HG02623 (cell line): ENCODE measurements at regions not wholly inside any gene's neighbourhood (a gene's known extent, or its start where the extent isn't known, plus 50 kb on each side); places are given as distances from the start of the nearest gene placed in this dataset.

ENCODE experiments used
- ATAC-seq: cut with Tn5 transposase; IDR thresholded peaks from one replicate; pipeline ENCODE4 v1.9.1; 2021; ENCODE audit warnings: moderate library complexity; ENCODE audit not compliant: unreplicated experiment

- ATAC-seq, result no peak
These were observed 420.9 kb upstream of the SOX9 start for GRCh38 chr17:71699907-71700306.

- ATAC-seq, result no peak
These were observed 417.1 kb upstream of the SOX9 start for GRCh38 chr17:71703701-71704100.

- ATAC-seq, result no peak
These were observed 411.4 kb upstream of the SOX9 start for GRCh38 chr17:71709271-71709890.

- ATAC-seq, result no peak
These were observed 410.9 kb upstream of the SOX9 start for GRCh38 chr17:71709946-71710345.

GRCh38 chr17:71710816-71711215 lies 410.0 kb upstream of the SOX9 start:
- no peak for ATAC-seq

GRCh38 chr17:71713846-71714245 lies 407.0 kb upstream of the SOX9 start:
- ATAC-seq, result no peak

GRCh38 chr17:71724339-71724738 lies 396.5 kb upstream of the SOX9 start:
- ATAC-seq, result no peak

GRCh38 chr17:71725811-71726210 lies 395.0 kb upstream of the SOX9 start:
- ATAC-seq, result no peak

GRCh38 chr17:71726341-71726740 lies 394.5 kb upstream of the SOX9 start:
- ATAC-seq, result no peak

GRCh38 chr17:71727292-71727691 lies 393.5 kb upstream of the SOX9 start:
- no peak for ATAC-seq

- no peak for ATAC-seq
These were observed 393.1 kb upstream of the SOX9 start for GRCh38 chr17:71727723-71728122.

- ATAC-seq, result no peak
These were observed 389.9 kb upstream of the SOX9 start for GRCh38 chr17:71730871-71731270.

- no peak for ATAC-seq
These were observed 384.9 kb upstream of the SOX9 start for GRCh38 chr17:71735893-71736292.

- no peak for ATAC-seq
These were observed 380.0 kb upstream of the SOX9 start for GRCh38 chr17:71740866-71741265.

- ATAC-seq, result no peak
These were observed 379.0 kb upstream of the SOX9 start for GRCh38 chr17:71741836-71742235.

- no peak for ATAC-seq
These were observed 371.9 kb upstream of the SOX9 start for GRCh38 chr17:71748872-71749271.

GRCh38 chr17:71753070-71753469 lies 367.8 kb upstream of the SOX9 start:
- no peak for ATAC-seq

GRCh38 chr17:71757156-71757555 lies 363.7 kb upstream of the SOX9 start:
- no peak for ATAC-seq

GRCh38 chr17:71757956-71758355 lies 362.9 kb upstream of the SOX9 start:
- ATAC-seq, result no peak

- ATAC-seq, result no peak
These were observed 361.3 kb upstream of the SOX9 start for GRCh38 chr17:71759422-71760060.

GRCh38 chr17:71760062-71760720 lies 360.6 kb upstream of the SOX9 start:
- no peak for ATAC-seq

- ATAC-seq, result no peak
These were observed 358.3 kb upstream of the SOX9 start for GRCh38 chr17:71762526-71762925.
